Stimulated activated CD8-positive, alpha-beta memory T cell treated with anti-CD3 and anti-CD28 coated beads, Interleukin-12 subunit alpha, Interleukin-12 subunit beta, amount 100 ng/mL, for 24 hours (primary cell): ENCODE measurements at regions not wholly inside any gene's neighbourhood (a gene's known extent, or its start where the extent isn't known, plus 50 kb on each side); places are given as distances from the start of the nearest gene placed in this dataset.

Experiments used
- DNase-seq: peaks from one replicate; pipeline ENCODE4 v3.0.0-alpha.2; 2020; ENCODE audit errors: extremely low read depth

GRCh38 chr9:18073002-18073401 lies 401.0 kb upstream of the ADAMTSL1 start:
- no peak for DNase-seq

GRCh38 chr9:18074041-18074440 lies 399.9 kb upstream of the ADAMTSL1 start:
- no peak for DNase-seq

GRCh38 chr9:18075253-18075952 lies 398.6 kb upstream of the ADAMTSL1 start:
- no peak for DNase-seq

DNA sequence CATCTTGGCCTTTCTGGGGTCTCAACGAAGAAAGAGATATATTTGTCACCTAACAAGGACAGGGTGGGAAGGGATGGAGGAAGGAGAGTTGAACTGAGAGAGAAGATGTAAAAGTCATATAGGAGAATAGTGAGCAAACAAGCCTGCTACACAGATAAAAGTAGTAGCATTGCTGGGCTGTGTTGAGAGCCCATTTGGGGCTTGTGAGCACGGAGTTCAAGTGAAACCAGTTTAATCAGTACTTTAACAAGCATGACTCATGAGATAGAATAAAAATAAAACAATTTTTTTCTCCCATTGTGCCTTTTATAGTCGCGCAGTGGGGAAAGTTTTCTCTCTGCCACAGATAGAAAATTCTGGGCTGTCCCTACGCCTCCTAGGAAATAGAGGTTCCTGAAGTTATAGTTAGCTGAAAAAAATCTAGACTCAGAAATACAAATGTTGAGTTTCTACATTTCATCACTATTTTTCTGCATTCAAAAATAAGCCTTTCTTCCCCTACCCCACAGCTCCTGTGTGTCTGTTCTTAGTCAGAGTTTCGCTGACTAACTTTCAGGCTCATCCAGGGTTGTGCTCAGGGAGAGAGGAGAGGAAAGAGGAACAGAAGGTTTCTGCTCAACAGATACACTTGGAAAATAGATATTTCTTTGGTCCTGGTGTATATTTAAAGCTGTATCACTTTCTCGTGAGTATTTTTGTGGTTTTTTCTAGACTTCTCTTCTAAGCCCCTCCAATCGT lies 395.8 kb upstream of the ADAMTSL1 start:
- DNase-seq: no peak

DNA sequence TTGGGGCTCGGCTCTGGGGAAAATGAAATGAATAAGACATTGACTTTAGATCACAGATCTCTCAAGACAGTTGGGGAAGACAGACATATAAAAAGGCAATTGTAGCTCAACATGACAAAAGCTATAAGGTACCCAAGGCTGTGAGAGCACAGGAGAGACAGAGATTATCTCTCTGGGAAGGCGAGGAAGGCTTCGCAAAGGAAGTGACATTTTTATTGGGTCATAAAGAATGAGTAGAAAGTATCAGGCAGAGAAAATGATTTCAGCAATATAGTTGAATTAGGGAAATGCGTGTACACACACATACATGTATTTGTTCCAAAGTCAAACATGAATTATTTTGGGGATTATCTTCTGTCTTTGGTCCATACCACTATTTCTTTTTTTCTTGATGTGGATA lies 381.8 kb upstream of the ADAMTSL1 start:
- DNase-seq: no peak

- DNase-seq: no peak
Measured at GRCh38 chr9:18106006-18106560, 367.9 kb upstream of the ADAMTSL1 start.

- no peak for DNase-seq
Measured at GRCh38 chr9:18109675-18110074, 364.3 kb upstream of the ADAMTSL1 start.

DNA sequence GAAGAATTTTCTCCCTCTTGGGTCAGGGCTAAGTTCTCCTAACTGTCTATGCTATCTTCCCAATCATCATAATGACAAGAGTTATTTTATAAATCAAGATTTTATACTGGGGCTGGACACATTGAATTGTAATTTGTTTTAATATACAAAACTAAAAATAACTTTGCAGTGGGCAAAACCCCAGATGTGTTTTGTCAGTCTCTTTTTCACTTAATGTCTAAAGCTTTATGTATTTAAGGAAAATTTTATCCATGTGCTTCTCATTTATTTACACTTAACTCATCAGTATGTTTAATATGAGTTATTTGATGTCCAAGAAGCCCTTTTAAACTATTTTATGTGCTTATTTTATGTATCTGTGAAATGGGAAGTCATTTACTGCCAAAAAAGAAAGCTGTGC lies 362.8 kb upstream of the ADAMTSL1 start:
- DNase-seq: no peak

- no peak for DNase-seq
Measured at GRCh38 chr9:18114559-18115475, 359.1 kb upstream of the ADAMTSL1 start.

DNA sequence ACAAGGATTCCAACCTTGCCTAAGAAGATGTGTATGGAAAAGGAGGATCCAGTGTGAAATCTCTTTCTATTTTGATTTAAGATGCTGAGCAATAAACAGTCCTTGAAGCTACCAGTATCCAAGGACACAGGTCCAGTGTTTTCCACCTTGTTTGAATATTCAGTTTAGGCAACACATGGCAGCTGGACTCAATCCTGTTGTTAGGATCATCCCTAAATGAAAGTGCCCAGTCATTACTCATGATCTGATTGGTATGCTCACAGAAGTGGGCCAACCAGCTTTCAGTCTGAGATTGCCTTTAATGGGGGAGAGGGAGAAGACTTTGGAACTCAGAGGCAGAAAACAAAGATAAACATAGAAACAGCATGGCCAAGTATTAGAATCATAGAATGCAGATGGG lies 355.7 kb upstream of the ADAMTSL1 start:
- DNase-seq: no peak

- DNase-seq: no peak
Measured at GRCh38 chr9:18122171-18122570, 351.8 kb upstream of the ADAMTSL1 start.

- DNase-seq: no peak
Measured at GRCh38 chr9:18124760-18125159, 349.2 kb upstream of the ADAMTSL1 start.

- no peak for DNase-seq
Measured at GRCh38 chr9:18126831-18127498, 347.0 kb upstream of the ADAMTSL1 start.

DNA sequence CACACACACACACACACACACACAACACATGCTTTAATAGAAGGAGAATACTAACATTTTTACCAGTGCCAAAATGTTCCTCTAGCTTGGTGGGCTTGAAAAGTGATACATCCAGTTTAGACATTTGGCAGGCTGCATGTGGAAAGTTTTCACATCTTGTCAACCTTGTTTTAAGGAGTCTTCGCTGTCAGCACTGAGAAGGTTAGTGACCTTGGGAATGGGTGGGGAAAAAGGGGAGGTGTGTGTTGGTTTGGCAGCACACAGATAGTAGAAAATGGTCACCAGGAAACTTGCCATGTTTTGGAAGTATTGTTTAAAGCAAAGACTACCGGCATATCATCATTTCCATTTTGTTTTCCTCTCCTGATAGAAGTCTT lies 346.5 kb upstream of the ADAMTSL1 start:
- DNase-seq: no peak

- no peak for DNase-seq
Measured at GRCh38 chr9:18129809-18130334, 344.1 kb upstream of the ADAMTSL1 start.

DNA sequence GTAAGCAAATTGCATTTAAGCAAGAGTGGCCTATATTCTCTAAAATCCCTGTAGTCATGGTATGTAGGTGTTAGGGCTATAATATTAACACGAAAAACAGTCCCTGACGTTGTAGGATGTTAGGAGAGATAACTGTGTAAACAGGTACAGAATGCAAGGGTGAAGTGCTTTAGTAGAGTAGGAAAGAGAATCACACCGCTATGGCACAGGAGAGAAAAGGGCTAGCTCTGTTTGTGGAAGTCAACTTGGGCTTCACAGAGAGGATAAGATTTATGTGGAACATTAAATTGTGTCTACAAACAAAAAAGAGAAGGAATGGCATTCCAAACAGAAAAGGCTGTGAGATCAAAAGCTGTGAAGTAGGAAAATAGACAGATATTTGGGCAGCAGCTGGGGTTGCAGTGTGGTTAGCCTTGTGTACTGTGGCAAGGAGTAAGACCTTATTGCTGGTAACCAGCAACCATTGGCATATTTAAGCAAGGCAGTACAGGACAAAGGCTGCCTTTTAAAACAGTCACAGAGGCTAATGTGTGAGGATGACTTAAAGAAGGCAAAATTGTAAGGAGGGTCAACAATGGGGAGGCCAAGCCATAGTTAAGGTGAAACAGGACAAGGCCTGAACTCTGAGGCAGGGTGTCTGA lies 337.5 kb upstream of the ADAMTSL1 start:
- no peak for DNase-seq

DNA sequence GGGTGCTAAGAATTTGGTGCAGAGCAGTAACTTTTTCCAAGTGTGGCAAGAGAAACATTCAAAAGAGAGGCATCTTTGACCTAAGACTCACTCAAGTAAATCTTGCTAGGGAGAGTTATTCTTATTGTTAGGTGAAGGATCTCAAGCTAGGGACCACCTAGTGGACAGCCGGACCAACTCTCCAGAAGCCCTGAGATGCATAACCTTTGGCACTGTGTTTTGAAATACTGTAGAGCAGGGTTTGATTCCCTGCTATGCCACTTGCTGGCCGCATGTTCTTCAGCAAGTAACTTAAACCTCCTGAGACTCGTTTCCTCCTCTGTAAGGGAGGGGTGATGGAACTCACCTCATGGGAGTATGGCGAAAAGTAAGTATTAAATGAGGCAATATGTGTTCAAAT lies 336.1 kb upstream of the ADAMTSL1 start:
- DNase-seq: no peak

DNA sequence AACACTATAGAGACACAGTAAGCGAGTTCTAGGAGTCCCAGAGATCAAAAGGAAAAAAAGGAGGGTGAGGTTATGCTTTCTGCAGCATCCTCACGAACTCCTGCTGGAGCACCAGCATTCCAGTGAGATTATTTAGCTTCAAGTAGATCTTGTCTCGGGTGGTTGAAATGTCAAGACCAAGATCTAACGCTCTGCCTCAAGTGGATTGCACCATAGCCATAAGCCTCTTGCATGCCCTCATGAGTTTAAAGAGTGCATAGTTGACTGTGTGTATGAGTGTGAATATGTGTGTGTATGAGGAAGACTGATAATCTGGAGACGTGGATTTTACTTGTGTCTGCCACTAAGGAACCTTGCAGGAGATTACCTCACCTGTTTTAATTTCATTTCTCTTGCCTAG lies 335.3 kb upstream of the ADAMTSL1 start:
- DNase-seq: no peak

DNA sequence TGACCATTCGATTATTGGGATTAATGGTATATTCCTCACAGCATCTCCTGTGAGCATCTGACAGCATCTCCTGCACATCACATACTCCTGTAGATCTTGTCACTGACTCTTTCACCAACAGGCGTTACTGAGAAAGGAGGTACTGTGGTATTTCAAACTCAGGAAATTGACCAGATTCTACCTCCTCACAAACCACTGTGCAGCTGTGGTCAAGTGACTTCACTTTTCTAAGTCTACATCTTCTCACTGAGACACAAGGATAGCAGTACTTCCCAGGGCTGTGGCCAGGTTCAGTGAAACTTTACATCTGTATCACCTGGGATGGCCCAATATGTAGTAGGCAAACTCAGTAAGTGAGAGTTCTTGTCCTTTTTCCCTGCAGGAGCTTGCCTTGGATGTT lies 332.3 kb upstream of the ADAMTSL1 start:
- no peak for DNase-seq

- no peak for DNase-seq
Measured at GRCh38 chr9:18143073-18143745, 330.7 kb upstream of the ADAMTSL1 start.
